ENCODE measurements at regions not wholly inside any gene's neighbourhood (a gene's known extent, or its start where the extent isn't known, plus 50 kb on each side); places are given as distances from the start of the nearest gene placed in this dataset.

GRCh38 chr9:18236336-18236735 lies 237.6 kb upstream of the ADAMTSL1 start:
- H3K4me3 ChIP-seq (ENCODE audit: low read length): no peak overlapping the region
- H3K36me3 ChIP-seq (replicated peaks; ENCODE audit: low read depth, low read length): no peaks in the 10 kb centered on the region
- TF ChIP-seq EZH2phosphoT487 (IDR thresholded peaks at IDR 0.05; ENCODE audit: low read depth) (no peak), CTCF (IDR thresholded peaks at IDR 0.05; ENCODE audit: low read depth, low read length) (no peak)
- no peak overlapping the region for H2AFZ ChIP-seq (ENCODE audit: low read depth, low read length)
- H3K79me2 ChIP-seq (ENCODE audit: low read length): no peaks in the 10 kb centered on the region
- peaks cover 13% of the 10 kb centered on the region; the same call in 1 of the 2 replicates for H3K27me3 ChIP-seq (ENCODE audit: low read depth, low read length)
- H3K9me3 ChIP-seq (ENCODE audit: insufficient read depth, low read length): no peaks in the 10 kb centered on the region
- no peak overlapping the region for H3K27ac ChIP-seq (ENCODE audit: low read length)
- no peaks in the 10 kb centered on the region for H4K20me1 ChIP-seq (ENCODE audit: insufficient read depth, low read length)
- H3K4me2 ChIP-seq (ENCODE audit: low read length): no peak overlapping the region
- H3K9ac ChIP-seq (ENCODE audit: low read length): no peak overlapping the region
- H3K4me1 ChIP-seq (ENCODE audit: low read length): no peaks in the 10 kb centered on the region

GRCh38 chr9:18237776-18238175 lies 236.2 kb upstream of the ADAMTSL1 start:
- Histone ChIP-seq H3K36me3 (replicated peaks; ENCODE audit: low read depth, low read length) (no peaks in the 10 kb centered on the region), H3K9me3 (ENCODE audit: insufficient read depth, low read length) (no peaks in the 10 kb centered on the region), H3K27me3 (ENCODE audit: low read depth, low read length) (peaks cover 13% of the 10 kb centered on the region; the same call in 1 of the 2 replicates), H3K9ac (ENCODE audit: low read length) (no peak overlapping the region), H4K20me1 (ENCODE audit: insufficient read depth, low read length) (no peaks in the 10 kb centered on the region), H3K4me1 (ENCODE audit: low read length) (no peaks in the 10 kb centered on the region), H3K4me3 (ENCODE audit: low read length) (no peak overlapping the region), H3K27ac (ENCODE audit: low read length) (no peak overlapping the region), H3K4me2 (ENCODE audit: low read length) (no peak overlapping the region), H3K79me2 (ENCODE audit: low read length) (no peaks in the 10 kb centered on the region), H2AFZ (ENCODE audit: low read depth, low read length) (no peak overlapping the region)
- no peak for TF ChIP-seq CTCF (IDR thresholded peaks at IDR 0.05; ENCODE audit: low read depth, low read length)
- no peak for TF ChIP-seq EZH2phosphoT487 (IDR thresholded peaks at IDR 0.05; ENCODE audit: low read depth)

GRCh38 chr9:18238254-18238653 lies 235.7 kb upstream of the ADAMTSL1 start:
- Histone ChIP-seq H4K20me1 (ENCODE audit: insufficient read depth, low read length) (no peaks in the 10 kb centered on the region), H3K4me3 (ENCODE audit: low read length) (no peak overlapping the region), H3K27ac (ENCODE audit: low read length) (no peak overlapping the region), H3K9ac (ENCODE audit: low read length) (no peak overlapping the region), H3K4me1 (ENCODE audit: low read length) (no peaks in the 10 kb centered on the region), H3K36me3 (replicated peaks; ENCODE audit: low read depth, low read length) (no peaks in the 10 kb centered on the region), H3K9me3 (ENCODE audit: insufficient read depth, low read length) (no peaks in the 10 kb centered on the region), H3K27me3 (ENCODE audit: low read depth, low read length) (peaks cover 13% of the 10 kb centered on the region; the same call in 1 of the 2 replicates), H3K79me2 (ENCODE audit: low read length) (no peaks in the 10 kb centered on the region), H2AFZ (ENCODE audit: low read depth, low read length) (no peak overlapping the region), H3K4me2 (ENCODE audit: low read length) (no peak overlapping the region)
- TF ChIP-seq CTCF (IDR thresholded peaks at IDR 0.05; ENCODE audit: low read depth, low read length): no peak
- TF ChIP-seq EZH2phosphoT487 (IDR thresholded peaks at IDR 0.05; ENCODE audit: low read depth): no peak

GRCh38 chr9:18238752-18239447 lies 235.1 kb upstream of the ADAMTSL1 start:
- Histone ChIP-seq H4K20me1 (ENCODE audit: insufficient read depth, low read length) (no peaks in the 10 kb centered on the region), H3K79me2 (ENCODE audit: low read length) (no peaks in the 10 kb centered on the region), H3K9me3 (ENCODE audit: insufficient read depth, low read length) (no peaks in the 10 kb centered on the region), H3K4me1 (ENCODE audit: low read length) (no peaks in the 10 kb centered on the region), H3K27me3 (ENCODE audit: low read depth, low read length) (peaks cover 8% of the 10 kb centered on the region; the same call in 1 of the 2 replicates), H2AFZ (ENCODE audit: low read depth, low read length) (no peak overlapping the region), H3K27ac (ENCODE audit: low read length) (no peak overlapping the region), H3K4me2 (ENCODE audit: low read length) (no peak overlapping the region), H3K9ac (ENCODE audit: low read length) (no peak overlapping the region), H3K36me3 (replicated peaks; ENCODE audit: low read depth, low read length) (no peaks in the 10 kb centered on the region), H3K4me3 (ENCODE audit: low read length) (no peak overlapping the region)
- TF ChIP-seq CTCF (IDR thresholded peaks at IDR 0.05; ENCODE audit: low read depth, low read length) (no peak), EZH2phosphoT487 (IDR thresholded peaks at IDR 0.05; ENCODE audit: low read depth) (no peak)
